ENCODE measurements at regions not wholly inside any gene's neighbourhood (a gene's known extent, or its start where the extent isn't known, plus 50 kb on each side); places are given as distances from the start of the nearest gene placed in this dataset.

GRCh38 chr17:81345228-81346089 is 49.8 kb upstream of the BAHCC1 start:
- peak; percentile 88 for ATAC-seq
- 1% methylated on average over 71 of the region's 95 CpGs for WGBS (ENCODE audit: insufficient coverage, insufficient replicate concordance, low lambda C conversion rate, missing lambda C conversion rate)
- FAIRE-seq = no peak
- peak; percentile 89 for TF ChIP-seq GATAD2B (conservative IDR thresholded peaks at IDR 0.05; ENCODE audit: low read depth)
- TF ChIP-seq NR2F1 (conservative IDR thresholded peaks at IDR 0.05) = peak; percentile 47; the same call in 1 of the 2 replicates
- TF ChIP-seq NKRF (conservative IDR thresholded peaks at IDR 0.05) = peak; percentile 68
- TF ChIP-seq CBFB (IDR thresholded peaks at IDR 0.05; ENCODE audit: low read depth) = 0 out of 2 replicates have a peak, but pooled peaks have one; percentile 24
- TF ChIP-seq BHLHE40 (IDR thresholded peaks at IDR 0.05; ENCODE audit: borderline replicate concordance in 1 of 2, low read depth in 2 of 2, low read length in 1 of 2) = peak in 1 of 2 experiments; percentile 32; a peak in 1 of 4 replicates
- 0 out of 2 replicates have a peak, but pooled peaks have one; percentile 21 for TF ChIP-seq SIN3A (IDR thresholded peaks at IDR 0.05; ENCODE audit: low read depth, low read length)
- 0 out of 2 replicates have a peak, but pooled peaks have one; percentile 15 for TF ChIP-seq MAX (IDR thresholded peaks at IDR 0.05; ENCODE audit: low read depth, low read length)
- peak; percentile 32; the same call in 1 of the 2 replicates for TF ChIP-seq EED (IDR thresholded peaks at IDR 0.05; ENCODE audit: low read depth)
- TF ChIP-seq IKZF2 (IDR thresholded peaks at IDR 0.05) = peak; percentile 64 to 76
- peak; percentile 82 for TF ChIP-seq POLR2A (IDR thresholded peaks at IDR 0.05; ENCODE audit: low read depth, low read length)
- TF ChIP-seq, protein P1, sequence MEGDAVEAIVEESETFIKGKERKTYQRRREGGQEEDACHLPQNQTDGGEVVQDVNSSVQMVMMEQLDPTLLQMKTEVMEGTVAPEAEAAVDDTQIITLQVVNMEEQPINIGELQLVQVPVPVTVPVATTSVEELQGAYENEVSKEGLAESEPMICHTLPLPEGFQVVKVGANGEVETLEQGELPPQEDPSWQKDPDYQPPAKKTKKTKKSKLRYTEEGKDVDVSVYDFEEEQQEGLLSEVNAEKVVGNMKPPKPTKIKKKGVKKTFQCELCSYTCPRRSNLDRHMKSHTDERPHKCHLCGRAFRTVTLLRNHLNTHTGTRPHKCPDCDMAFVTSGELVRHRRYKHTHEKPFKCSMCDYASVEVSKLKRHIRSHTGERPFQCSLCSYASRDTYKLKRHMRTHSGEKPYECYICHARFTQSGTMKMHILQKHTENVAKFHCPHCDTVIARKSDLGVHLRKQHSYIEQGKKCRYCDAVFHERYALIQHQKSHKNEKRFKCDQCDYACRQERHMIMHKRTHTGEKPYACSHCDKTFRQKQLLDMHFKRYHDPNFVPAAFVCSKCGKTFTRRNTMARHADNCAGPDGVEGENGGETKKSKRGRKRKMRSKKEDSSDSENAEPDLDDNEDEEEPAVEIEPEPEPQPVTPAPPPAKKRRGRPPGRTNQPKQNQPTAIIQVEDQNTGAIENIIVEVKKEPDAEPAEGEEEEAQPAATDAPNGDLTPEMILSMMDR (IDR thresholded peaks at IDR 0.05 in 2 of 3, conservative IDR thresholded peaks at IDR 0.05 in 1 of 3; ENCODE audit: control insufficient read depth in 2 of 3, extremely low read depth in 1 of 3, insufficient read depth in 1 of 3, low read depth in 3 of 3, low read length in 3 of 3) = peak in 1 of 3 experiments; percentile 19; a peak in 1 of 6 replicates
- TF ChIP-seq, protein P2, sequence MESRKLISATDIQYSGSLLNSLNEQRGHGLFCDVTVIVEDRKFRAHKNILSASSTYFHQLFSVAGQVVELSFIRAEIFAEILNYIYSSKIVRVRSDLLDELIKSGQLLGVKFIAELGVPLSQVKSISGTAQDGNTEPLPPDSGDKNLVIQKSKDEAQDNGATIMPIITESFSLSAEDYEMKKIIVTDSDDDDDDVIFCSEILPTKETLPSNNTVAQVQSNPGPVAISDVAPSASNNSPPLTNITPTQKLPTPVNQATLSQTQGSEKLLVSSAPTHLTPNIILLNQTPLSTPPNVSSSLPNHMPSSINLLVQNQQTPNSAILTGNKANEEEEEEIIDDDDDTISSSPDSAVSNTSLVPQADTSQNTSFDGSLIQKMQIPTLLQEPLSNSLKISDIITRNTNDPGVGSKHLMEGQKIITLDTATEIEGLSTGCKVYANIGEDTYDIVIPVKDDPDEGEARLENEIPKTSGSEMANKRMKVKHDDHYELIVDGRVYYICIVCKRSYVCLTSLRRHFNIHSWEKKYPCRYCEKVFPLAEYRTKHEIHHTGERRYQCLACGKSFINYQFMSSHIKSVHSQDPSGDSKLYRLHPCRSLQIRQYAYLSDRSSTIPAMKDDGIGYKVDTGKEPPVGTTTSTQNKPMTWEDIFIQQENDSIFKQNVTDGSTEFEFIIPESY (IDR thresholded peaks at IDR 0.05) = no peak
- peak; percentile 52; the same call in 1 of the 2 replicates for TF ChIP-seq POLR2AphosphoS5 (IDR thresholded peaks at IDR 0.05; ENCODE audit: low read length)
- peak; percentile 75 for TF ChIP-seq DPF2 (IDR thresholded peaks at IDR 0.05)
- TF ChIP-seq NBN (IDR thresholded peaks at IDR 0.05) = no peak
- no peak for TF ChIP-seq ESRRA (IDR thresholded peaks at IDR 0.05; ENCODE audit: low read length)
- TF ChIP-seq POLR2AphosphoS2 (IDR thresholded peaks at IDR 0.05; ENCODE audit: low read depth, low read length) = peak; percentile 53; the same call in 1 of the 2 replicates
- peak; percentile 97 for TF ChIP-seq IKZF1 (conservative IDR thresholded peaks at IDR 0.05)
- TF ChIP-seq BACH1 (IDR thresholded peaks at IDR 0.05; ENCODE audit: borderline replicate concordance) = peak; percentile 63; the same call in 1 of the 2 replicates

More at GRCh38 chr17:81345228-81346089, 49.8 kb upstream of the BAHCC1 start:
- Histone ChIP-seq H2AFZ (ENCODE audit: control insufficient read depth, low read depth, low read length) (peak overlapping the region; percentile 62), H3K9me3 (replicated peaks; ENCODE audit: control insufficient read depth, insufficient read depth, low read length) (no peaks in the 10 kb centered on the region; the same call in 2 of the 3 replicates), H3K4me3 (peak overlapping the region; percentile 94), H3K4me1 (ENCODE audit: control insufficient read depth, insufficient read depth, low read length) (no peaks in the 10 kb centered on the region), H3K9ac (ENCODE audit: control insufficient read depth, insufficient read depth, low read length) (peak overlapping the region; percentile 83), H3K27ac (ENCODE audit: control insufficient read depth, insufficient read depth) (peak overlapping the region; percentile 81), H4K20me1 (ENCODE audit: control insufficient read depth, insufficient read depth) (no peaks in the 10 kb centered on the region), H3K79me2 (ENCODE audit: control insufficient read depth, insufficient read depth, low read length) (peaks cover 21% of the 10 kb centered on the region), H3K27me3 (replicated peaks in 1 of 2; ENCODE audit: control insufficient read depth in 2 of 2, insufficient read depth in 2 of 2, low read length in 1 of 2) (no peaks in the 10 kb centered on the region), H3K36me3 (ENCODE audit: control insufficient read depth in 2 of 2, insufficient read depth in 2 of 2, low read length in 1 of 2) (no peaks in the 10 kb centered on the region), H3K4me2 (ENCODE audit: control insufficient read depth, insufficient read depth) (peak overlapping the region; percentile 72)
- in situ Hi-C loops (cut with MboI) = no loop called here
- ChIA-PET RAD21 (ENCODE audit: unreplicated experiment) (no interaction called here), CTCF (interaction anchor here (0.5 kb wide), 1 partner anchor 790 kb away, joined by 3 read pairs; no protein-coding TSS in a partner anchor), POLR2A (interaction anchor here (0.6 kb wide), 2 partner anchors 48 to 318 kb away, joined by 3 to 8 read pairs; no protein-coding TSS in a partner anchor), SMC1A (ENCODE audit: uncharacterized antibody, unreplicated experiment) (no interaction called here)
- DNase-seq (ENCODE audit: low read depth, low spot score) = no peak
- intact Hi-C loops (cut with micrococcal nuclease; ENCODE audit: unreplicated experiment) = no loop called here
- BruUV-seq (replicated peaks) = TSS peak; percentile 73
